ENCODE measurements at regions not wholly inside any gene's neighbourhood (a gene's known extent, or its start where the extent isn't known, plus 50 kb on each side); places are given as distances from the start of the nearest gene placed in this dataset.
A peak's percentile ranks its signal among the peaks of the same experiment; 100 is the strongest.

DNA sequence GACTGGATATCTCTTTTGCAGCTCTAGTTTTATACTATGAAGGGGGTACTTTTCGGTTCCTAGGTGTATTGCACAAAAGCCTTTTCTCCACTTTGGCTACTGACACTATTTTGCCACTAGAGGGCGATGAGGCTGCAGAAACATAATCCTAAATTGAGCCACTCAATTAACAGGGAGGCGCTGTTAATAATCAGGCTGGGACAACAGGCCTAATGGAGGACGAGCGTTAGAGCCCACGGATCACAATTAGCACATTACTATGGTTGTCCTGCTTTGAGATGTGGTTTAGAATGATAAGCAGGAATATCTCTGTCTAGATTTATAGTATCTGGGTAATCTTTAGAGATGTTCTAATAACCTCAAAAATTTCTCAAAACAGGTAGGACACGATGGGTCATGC lies 62.2 kb upstream of the PMAIP1 start:
- DNase-seq (ENCODE audit: low read depth), result no peak
- Histone ChIP-seq H3K27me3 (ENCODE audit: control insufficient read depth, insufficient read depth, low read length) (no peaks in the 10 kb centered on the region), H3K4me3 (ENCODE audit: low read depth, low read length) (no peak overlapping the region), H3K36me3 (ENCODE audit: control insufficient read depth, insufficient read depth, low read length) (no peaks in the 10 kb centered on the region)
- TF ChIP-seq CTCF (IDR thresholded peaks at IDR 0.05; ENCODE audit: insufficient read depth, low read length, poor library complexity, severe bottlenecking), result peak; percentile 85

GRCh38 chr18:59835605-59836379 lies 64.0 kb upstream of the PMAIP1 start:
- Histone ChIP-seq H3K36me3 (ENCODE audit: control insufficient read depth, insufficient read depth, low read length) (no peaks in the 10 kb centered on the region), H3K4me3 (ENCODE audit: low read depth, low read length) (no peak overlapping the region), H3K27me3 (ENCODE audit: control insufficient read depth, insufficient read depth, low read length) (peaks cover 3% of the 10 kb centered on the region)
- TF ChIP-seq CTCF (IDR thresholded peaks at IDR 0.05; ENCODE audit: insufficient read depth, low read length, poor library complexity, severe bottlenecking), result no peak
- no peak for DNase-seq (ENCODE audit: low read depth)

DNA sequence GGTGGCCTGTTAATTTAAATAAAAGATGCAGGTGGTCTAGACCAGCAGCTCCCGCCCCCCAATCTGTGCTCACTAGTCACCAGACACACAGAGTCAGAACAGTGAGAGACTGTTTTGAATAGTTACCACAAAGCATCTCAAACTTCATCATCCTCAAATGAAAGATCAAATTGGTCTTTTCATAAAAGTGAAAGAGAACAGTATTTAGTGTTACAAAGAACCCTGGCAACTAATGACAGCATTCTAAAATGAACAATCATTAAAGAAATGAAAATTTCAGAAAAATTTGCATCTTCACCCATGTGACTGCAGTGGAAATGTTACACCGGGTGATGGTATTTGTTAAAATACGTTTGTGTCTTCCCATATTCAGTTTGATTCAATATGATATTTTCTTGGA lies 65.5 kb upstream of the PMAIP1 start:
- no peak for TF ChIP-seq CTCF (IDR thresholded peaks at IDR 0.05; ENCODE audit: insufficient read depth, low read length, poor library complexity, severe bottlenecking)
- Histone ChIP-seq H3K36me3 (ENCODE audit: control insufficient read depth, insufficient read depth, low read length) (no peaks in the 10 kb centered on the region), H3K27me3 (ENCODE audit: control insufficient read depth, insufficient read depth, low read length) (peaks cover 3% of the 10 kb centered on the region), H3K4me3 (ENCODE audit: low read depth, low read length) (no peak overlapping the region)
- DNase-seq (ENCODE audit: low read depth), result no peak

DNA sequence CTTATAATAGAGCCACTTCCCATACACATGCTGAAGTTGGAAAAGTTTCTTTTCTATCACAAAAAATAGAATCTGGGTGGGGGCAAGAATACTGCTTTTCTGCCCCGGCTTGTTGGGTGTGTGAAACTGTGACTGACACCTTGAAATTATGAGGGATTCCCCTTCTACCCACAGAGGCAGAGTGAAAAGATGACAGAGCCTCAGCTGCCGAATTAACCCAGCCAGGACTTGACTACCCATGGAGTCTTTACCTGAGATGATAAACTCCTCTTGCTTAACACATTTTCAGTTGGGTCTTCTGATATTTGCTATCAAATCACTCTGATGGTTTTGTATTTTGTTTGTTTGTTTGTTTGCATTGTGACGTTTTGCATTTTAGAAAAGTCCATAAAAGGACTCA lies 66.0 kb upstream of the PMAIP1 start:
- TF ChIP-seq CTCF (IDR thresholded peaks at IDR 0.05; ENCODE audit: insufficient read depth, low read length, poor library complexity, severe bottlenecking), result no peak
- DNase-seq (ENCODE audit: low read depth), result no peak
- Histone ChIP-seq H3K36me3 (ENCODE audit: control insufficient read depth, insufficient read depth, low read length) (no peaks in the 10 kb centered on the region), H3K4me3 (ENCODE audit: low read depth, low read length) (no peak overlapping the region), H3K27me3 (ENCODE audit: control insufficient read depth, insufficient read depth, low read length) (peaks cover 3% of the 10 kb centered on the region)

DNA sequence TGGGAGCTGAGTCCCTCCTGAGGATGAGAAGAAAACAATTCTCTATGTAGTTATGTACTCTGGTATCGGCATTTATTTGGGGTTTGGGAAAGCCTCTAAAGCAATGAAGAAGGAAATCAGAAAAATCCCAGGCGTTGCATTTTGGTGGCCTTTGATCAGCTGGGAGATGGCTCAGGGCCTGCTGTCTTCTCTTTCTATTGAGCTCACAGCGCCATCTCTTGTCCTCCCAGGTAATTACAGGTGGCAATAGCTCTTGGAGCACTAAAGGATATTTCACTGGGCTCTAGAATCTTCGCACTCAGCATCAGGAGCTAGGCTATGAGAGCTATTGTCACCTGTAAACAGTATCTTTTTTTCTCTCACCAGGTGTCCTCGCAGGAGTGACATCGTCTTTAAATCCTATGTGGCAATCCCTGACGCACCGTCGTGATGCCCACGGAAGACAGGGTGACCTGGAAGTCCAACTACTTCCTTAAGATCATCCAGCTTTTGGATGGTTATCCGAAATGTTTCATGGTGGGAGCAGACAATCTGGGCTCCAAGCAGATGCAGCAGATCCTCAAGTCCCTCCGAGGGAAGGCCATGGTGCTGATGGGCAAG lies 76.1 kb upstream of the PMAIP1 start:
- Histone ChIP-seq H3K27me3 (ENCODE audit: control insufficient read depth, insufficient read depth, low read length) (no peaks in the 10 kb centered on the region), H3K4me3 (ENCODE audit: low read depth, low read length) (no peak overlapping the region), H3K36me3 (ENCODE audit: control insufficient read depth, insufficient read depth, low read length) (no peaks in the 10 kb centered on the region)
- TF ChIP-seq CTCF (IDR thresholded peaks at IDR 0.05; ENCODE audit: insufficient read depth, low read length, poor library complexity, severe bottlenecking), result peak; percentile 84
- DNase-seq (ENCODE audit: low read depth), result peak; percentile 29
